SK-N-SH treated with all-trans-retinoic acid at 6 μM for 48 hours (cell line): ENCODE measurements at regions not wholly inside any gene's neighbourhood (a gene's known extent, or its start where the extent isn't known, plus 50 kb on each side); places are given as distances from the start of the nearest gene placed in this dataset.

Source experiments
- ATAC-seq: fragments of 200-7000 bp; cut with Tn5 transposase; 3 replicates; pipeline ENCODE4 v1.9.1; 2020; ENCODE audit warnings: mild to moderate bottlenecking, moderate library complexity
- ARNTL ChIP-seq: fragments of 450-650 bp; formaldehyde crosslinking; IDR thresholded peaks from 2 replicates; pipeline ENCODE4 v1.5.0; 2020; ENCODE audit warnings: low read depth, mild to moderate bottlenecking, moderate library complexity, borderline replicate concordance
- BACH2 ChIP-seq: fragments of 250-450 bp; sonication (Bioruptor Pico); IDR thresholded peaks from 2 replicates; pipeline ENCODE4 v1.9.0; 2021; ENCODE audit warnings: mild to moderate bottlenecking, borderline replicate concordance
- CREB5 ChIP-seq: fragments of 250-450 bp; sonication (Bioruptor Pico); IDR thresholded peaks from 2 replicates; pipeline ENCODE4 v1.5.1; 2020; ENCODE audit warnings: low read depth, mild to moderate bottlenecking, moderate library complexity
- CSRNP3 ChIP-seq: fragments of 250-450 bp; sonication (Bioruptor Pico); IDR thresholded peaks from 2 replicates; pipeline ENCODE4 v1.5.1; 2021; ENCODE audit warnings: mild to moderate bottlenecking, moderate library complexity
- ESRRG ChIP-seq: fragments of 250-450 bp; sonication (Bioruptor Pico); IDR thresholded peaks from 2 replicates; pipeline ENCODE4 v1.6.1; 2021; ENCODE audit warnings: mild to moderate bottlenecking
- GLIS3 ChIP-seq: fragments of 250-450 bp; sonication (Bioruptor Pico); IDR thresholded peaks from 2 replicates; pipeline ENCODE4 v1.5.0; 2020; ENCODE audit warnings: mild to moderate bottlenecking, moderate library complexity
- ISL1 ChIP-seq: fragments of 250-450 bp; sonication (Bioruptor Pico); IDR thresholded peaks from 2 replicates; pipeline ENCODE4 v2.1.2; 2022; ENCODE audit warnings: mild to moderate bottlenecking, moderate library complexity
- OSR1 ChIP-seq: fragments of 250-450 bp; sonication (Bioruptor Pico); IDR thresholded peaks from 2 replicates; pipeline ENCODE4 v1.8.0; 2022; ENCODE audit warnings: moderate library complexity, mild to moderate bottlenecking, inconsistent platforms
- PATZ1 ChIP-seq: fragments of 250-450 bp; sonication (Bioruptor Pico); IDR thresholded peaks from 2 replicates; pipeline ENCODE4 v1.8.0; 2020; ENCODE audit warnings: mild to moderate bottlenecking, moderate library complexity, borderline replicate concordance
- POU6F1 ChIP-seq: fragments of 250-450 bp; sonication (Bioruptor Pico); IDR thresholded peaks from 2 replicates; pipeline ENCODE4 v1.8.0; 2021; ENCODE audit warnings: low read depth, mild to moderate bottlenecking, moderate library complexity, borderline replicate concordance
- PPARA ChIP-seq: fragments of 250-450 bp; sonication (Bioruptor Pico); IDR thresholded peaks from 2 replicates; pipeline ENCODE4 v1.5.0; 2020; ENCODE audit warnings: mild to moderate bottlenecking, borderline replicate concordance
- RARB ChIP-seq: fragments of 250-450 bp; sonication (Bioruptor Pico); IDR thresholded peaks from 2 replicates; pipeline ENCODE4 v1.8.0; 2021; ENCODE audit warnings: mild to moderate bottlenecking, moderate library complexity
- SNAI2 ChIP-seq: fragments of 250-450 bp; sonication (Bioruptor Pico); IDR thresholded peaks from 2 replicates; pipeline ENCODE4 v1.5.0; 2020; ENCODE audit warnings: mild to moderate bottlenecking, moderate library complexity
- TCF4 ChIP-seq: fragments of 250-450 bp; sonication (Bioruptor Pico); IDR thresholded peaks from 2 replicates; pipeline ENCODE4 v1.8.0; 2021; ENCODE audit warnings: mild to moderate bottlenecking, moderate library complexity, borderline replicate concordance
- TOX ChIP-seq: fragments of 250-450 bp; sonication (Bioruptor Pico); IDR thresholded peaks from 2 replicates; pipeline ENCODE4 v1.8.0; 2021; ENCODE audit warnings: mild to moderate bottlenecking, moderate library complexity, borderline replicate concordance
- TSHZ2 ChIP-seq: fragments of 250-450 bp; sonication (Bioruptor Pico); IDR thresholded peaks from 2 replicates; pipeline ENCODE4 v1.5.0; 2020; ENCODE audit warnings: mild to moderate bottlenecking, moderate library complexity
- ZC3H10 ChIP-seq: fragments of 250-450 bp; sonication (Bioruptor Pico); IDR thresholded peaks from 2 replicates; pipeline ENCODE4 v1.5.1; 2021; ENCODE audit warnings: mild to moderate bottlenecking, moderate library complexity
- ZFP3 ChIP-seq: fragments of 250-450 bp; sonication (Bioruptor Pico); IDR thresholded peaks from 2 replicates; pipeline ENCODE4 v1.5.0; 2020; ENCODE audit warnings: mild to moderate bottlenecking, moderate library complexity
- ZNF565 ChIP-seq: fragments of 450-650 bp; formaldehyde crosslinking; conservative IDR thresholded peaks from 2 replicates; pipeline ENCODE4 v1.5.0; 2020; ENCODE audit warnings: low read depth, mild to moderate bottlenecking, moderate library complexity
- ZNF70 ChIP-seq: fragments of 450-650 bp; formaldehyde crosslinking; IDR thresholded peaks from 2 replicates; pipeline ENCODE4 v1.5.0; 2020; ENCODE audit warnings: mild to moderate bottlenecking, moderate library complexity
- ZNF8 ChIP-seq: fragments of 450-650 bp; formaldehyde crosslinking; IDR thresholded peaks from 2 replicates; pipeline ENCODE4 v1.5.0; 2020; ENCODE audit warnings: mild to moderate bottlenecking, moderate library complexity

GRCh38 chr1:208604295-208604694 is 360.1 kb upstream of the PLXNA2 start (continued):
- TF ChIP-seq POU6F1 (CRISPR knock-in tag), result no peak; the same call in 1 of the 2 replicates
- TF ChIP-seq SNAI2 (CRISPR knock-in tag), result no peak
- TF ChIP-seq BACH2, result no peak
- no peak for TF ChIP-seq ZNF8 (CRISPR knock-in tag)
- TF ChIP-seq ARNTL (CRISPR knock-in tag), result no peak
- no peak for TF ChIP-seq PPARA (CRISPR knock-in tag)
- TF ChIP-seq ZFP3 (CRISPR knock-in tag), result no peak
- TF ChIP-seq ZC3H10 (CRISPR knock-in tag), result no peak

GRCh38 chr1:208606959-208607358 is 362.8 kb upstream of the PLXNA2 start:
- ATAC-seq, result no peak
- TF ChIP-seq ZNF8 (CRISPR knock-in tag) (no peak), GLIS3 (CRISPR knock-in tag) (no peak), BACH2 (no peak), TOX (CRISPR knock-in tag) (no peak), SNAI2 (CRISPR knock-in tag) (no peak), PATZ1 (no peak), ZNF70 (CRISPR knock-in tag) (no peak)

GRCh38 chr1:208607616-208608015 is 363.4 kb upstream of the PLXNA2 start:
- ATAC-seq, result no peak
- no peak for TF ChIP-seq CREB5 (CRISPR knock-in tag)
- TF ChIP-seq TSHZ2 (CRISPR knock-in tag), result no peak
- no peak for TF ChIP-seq ESRRG (CRISPR knock-in tag)

- ATAC-seq, result no peak
- TF ChIP-seq ISL1 (CRISPR knock-in tag) (no peak), POU6F1 (CRISPR knock-in tag) (no peak), SNAI2 (CRISPR knock-in tag) (no peak), ZNF8 (CRISPR knock-in tag) (no peak), ARNTL (CRISPR knock-in tag) (no peak), OSR1 (CRISPR knock-in tag) (no peak)
Observed at GRCh38 chr1:208614610-208615009, 370.4 kb upstream of the PLXNA2 start.

GRCh38 chr1:208615371-208615770 is 371.2 kb upstream of the PLXNA2 start:
- no peak for ATAC-seq
- TF ChIP-seq ESRRG (CRISPR knock-in tag) (no peak), CREB5 (CRISPR knock-in tag) (no peak), ZNF565 (CRISPR knock-in tag) (no peak), BACH2 (no peak), CSRNP3 (CRISPR knock-in tag) (no peak), TCF4 (no peak), RARB (CRISPR knock-in tag) (no peak), PPARA (CRISPR knock-in tag) (no peak), ARNTL (CRISPR knock-in tag) (no peak)
